A549 (cell line): ENCODE measurements at regions not wholly inside any gene's neighbourhood (a gene's known extent, or its start where the extent isn't known, plus 50 kb on each side); places are given as distances from the start of the nearest gene placed in this dataset.

Source experiments
- ATAC-seq, 2 experiments: fragments of 200-7000 bp in 1 of 2; fragments of >200 bp in 1 of 2; cut with Nextera tagmentation in 1 of 2; cut with Tn5 transposase in 1 of 2; 3 replicates each; pipeline versions ENCODE4 v1.8.0 to v1.9.1; 2018 to 2020; ENCODE audit warnings: mild to moderate bottlenecking in 1 of 2, moderate library complexity in 1 of 2
- CTCF ChIA-PET: fragments of 300-600 bp; sonication (Branson Sonifier 250); formaldehyde crosslinking; extraction: SDS; loops from one replicate; lab custom pipeline; 2021; ENCODE audit warnings: antibody characterized with exemption, inconsistent platforms; lab: Yijun Ruan, JAX
- POLR2A ChIA-PET: fragments of 350-600 bp; formaldehyde crosslinking; extraction: SDS; loops from one replicate; lab custom pipeline; 2021; ENCODE audit warnings: antibody characterized with exemption, inconsistent platforms; lab: Yijun Ruan, JAX
- DNase-seq, 2 experiments: peaks; one replicate each; pipeline versions ENCODE4 v3.0.0 to v3.0.0-alpha.2; 2011 to 2016; ENCODE audit warnings: low read depth in 1 of 2, low spot score in 1 of 2
- FAIRE-seq: peaks from 2 replicates; lab custom pipeline; 2011; peaks lifted over from hg19 to GRCh38; lab: Jason Lieb, UNC
- H3K27ac ChIP-seq, 2 experiments: fragments of >200 bp; sonication (Bioruptor Twin); formaldehyde crosslinking; 3 replicates each; pipeline ENCODE4 v1.5.1; 2016 to 2017
- H3K4me1 ChIP-seq: fragments of >200 bp; sonication (Bioruptor Twin); formaldehyde crosslinking; 3 replicates; pipeline ENCODE4 v1.6.1; 2016
- H3K4me2 ChIP-seq: fragments of >200 bp; sonication (Bioruptor Twin); formaldehyde crosslinking; 3 replicates; pipeline ENCODE4 v1.6.1; 2016
- H3K4me3 ChIP-seq: fragments of >200 bp; sonication (Bioruptor Twin); formaldehyde crosslinking; 3 replicates; pipeline ENCODE4 v1.5.1; 2016
- H3K9me3 ChIP-seq: fragments of >200 bp; sonication (Bioruptor Twin); formaldehyde crosslinking; 3 replicates; pipeline ENCODE4 v1.6.1; 2016
- ATOH8 ChIP-seq: fragments of 250-450 bp; sonication (Bioruptor Pico); IDR thresholded peaks from 2 replicates; pipeline ENCODE4 v1.5.0; 2020; ENCODE audit warnings: low read depth, mild to moderate bottlenecking, moderate library complexity
- BHLHE40 ChIP-seq: IDR thresholded peaks from 2 replicates; pipeline ENCODE4 v1.6.1; 2012; ENCODE audit warnings: low read depth, low read length, inconsistent platforms
- CBX2 ChIP-seq: fragments of 200-600 bp; sonication (generic); IDR thresholded peaks from 2 replicates; pipeline ENCODE4 v1.6.1; 2016; ENCODE audit warnings: low read depth, mild to moderate bottlenecking, borderline replicate concordance
- CBX8 ChIP-seq: fragments of 200-600 bp; sonication (generic); IDR thresholded peaks from 2 replicates; pipeline ENCODE4 v1.6.1; 2016
- CEBPB ChIP-seq, 2 experiments: fragments of >200 bp in 1 of 2; sonication (Bioruptor Twin) in 1 of 2; formaldehyde crosslinking in 1 of 2; IDR thresholded peaks; 2 replicates each; pipeline ENCODE4 v1.6.1; 2012 to 2016
- CTCF ChIP-seq: fragments of >200 bp; sonication (Bioruptor Twin); formaldehyde crosslinking; IDR thresholded peaks from 3 replicates; pipeline ENCODE4 v1.5.1; 2016
- EHMT2 ChIP-seq: fragments of 200-600 bp; sonication (generic); IDR thresholded peaks from 2 replicates; pipeline ENCODE4 v1.6.1; 2016; ENCODE audit warnings: antibody characterized with exemption, low read depth, mild to moderate bottlenecking, moderate library complexity
- ESRRA ChIP-seq: fragments of 150-350 bp; IDR thresholded peaks from 2 replicates; pipeline ENCODE4 v1.6.1; 2014; ENCODE audit warnings: mild to moderate bottlenecking, low read length, borderline replicate concordance
- FOSL2 ChIP-seq, 2 experiments: fragments of 450-650 bp in 1 of 2; fragments of >200 bp in 1 of 2; sonication (Bioruptor Twin) in 1 of 2; formaldehyde crosslinking; IDR thresholded peaks; 2 replicates each; pipeline versions ENCODE4 v1.5.0 to v1.6.1; 2016 to 2020; ENCODE audit warnings: mild to moderate bottlenecking in 1 of 2, moderate library complexity in 1 of 2
- HDAC2 ChIP-seq: fragments of 200-600 bp; sonication (generic); IDR thresholded peaks from 2 replicates; pipeline ENCODE4 v1.6.1; 2016
- HEYL ChIP-seq: fragments of 250-450 bp; sonication (Bioruptor Pico); IDR thresholded peaks from 2 replicates; pipeline ENCODE4 v1.8.0; 2021; ENCODE audit warnings: mild to moderate bottlenecking, moderate library complexity
- HOXB5 ChIP-seq: fragments of 250-450 bp; sonication (Bioruptor Pico); IDR thresholded peaks from 2 replicates; pipeline ENCODE4 v1.5.0; 2020; ENCODE audit warnings: mild to moderate bottlenecking, moderate library complexity
- KDM1A ChIP-seq: fragments of 200-600 bp; sonication (generic); IDR thresholded peaks from 2 replicates; pipeline ENCODE4 v1.6.1; 2016; ENCODE audit warnings: low read depth, mild to moderate bottlenecking
- KDM5A ChIP-seq: fragments of 200-600 bp; sonication (generic); IDR thresholded peaks from 2 replicates; pipeline ENCODE4 v1.6.1; 2016; ENCODE audit warnings: antibody characterized with exemption, mild to moderate bottlenecking
- MAFK ChIP-seq: fragments of 450-650 bp; IDR thresholded peaks from 2 replicates; pipeline ENCODE4 v1.6.1; 2014; ENCODE audit not compliant: partially characterized antibody
- MAZ ChIP-seq: fragments of 150-350 bp; IDR thresholded peaks from 2 replicates; pipeline ENCODE4 v1.6.1; 2014; ENCODE audit warnings: antibody characterized with exemption, low read depth, low read length, borderline replicate concordance
- MYC ChIP-seq: IDR thresholded peaks from 2 replicates; pipeline ENCODE4 v1.6.1; 2012; ENCODE audit warnings: mild to moderate bottlenecking, inconsistent platforms, low read length, improper control_type of control experiment, borderline replicate concordance
- NPAS2 ChIP-seq: fragments of 250-450 bp; sonication (Bioruptor Pico); IDR thresholded peaks from 2 replicates; pipeline ENCODE4 v1.8.0; 2022; ENCODE audit warnings: mild to moderate bottlenecking, moderate library complexity, borderline replicate concordance
- PHF8 ChIP-seq: fragments of 200-600 bp; sonication (generic); IDR thresholded peaks from 2 replicates; pipeline ENCODE4 v1.6.1; 2016; ENCODE audit warnings: low read depth, mild to moderate bottlenecking, antibody characterized with exemption, moderate library complexity, borderline replicate concordance
- POLR2AphosphoS2 ChIP-seq: conservative IDR thresholded peaks from 2 replicates; pipeline ENCODE4 v1.6.1; 2012; ENCODE audit warnings: low read length, improper control_type of control experiment, inconsistent platforms
- RNF2 ChIP-seq: fragments of 200-600 bp; sonication (generic); IDR thresholded peaks from 2 replicates; pipeline ENCODE4 v1.6.1; 2016; ENCODE audit warnings: low read depth, mild to moderate bottlenecking, antibody characterized with exemption, moderate library complexity, borderline replicate concordance
- SMC3 ChIP-seq: fragments of >200 bp; sonication (Bioruptor Twin); formaldehyde crosslinking; IDR thresholded peaks from 3 replicates; pipeline ENCODE4 v1.6.1; 2018; ENCODE audit warnings: inconsistent platforms
- SREBF2 ChIP-seq: fragments of 450-650 bp; IDR thresholded peaks from 2 replicates; pipeline ENCODE4 v1.6.1; 2014; ENCODE audit warnings: mild to moderate bottlenecking, moderate library complexity
- WGBS: methylation state at CpG from one replicate; pipeline ENCODE4 v1.1.6; 2017; ENCODE audit errors: missing lambda C conversion rate; 5-methylcytosine and 5-hydroxymethylcytosine counted together
- TF ChIP-seq, protein P1 (sequence below): IDR thresholded peaks from 2 replicates; pipeline ENCODE4 v1.6.1; 2012
- TF ChIP-seq, protein P2 (sequence below): fragments of 450-650 bp; IDR thresholded peaks from 2 replicates; pipeline ENCODE4 v1.6.1; 2014; ENCODE audit warnings: antibody characterized with exemption
- TF ChIP-seq, protein P3 (sequence below): fragments of >200 bp; sonication (Bioruptor Twin); formaldehyde crosslinking; IDR thresholded peaks from 3 replicates; pipeline ENCODE4 v1.6.1; 2016
- TF ChIP-seq, protein P4 (sequence below): IDR thresholded peaks from 2 replicates; pipeline ENCODE4 v1.6.1; 2012; ENCODE audit warnings: low read depth, borderline replicate concordance

GRCh38 chr3:95613993-95614392 is 1200.4 kb upstream of the EPHA6 start:
- no peak for ATAC-seq
- CTCF ChIA-PET: no interaction called here
- peak in 1 of 2 experiments; percentile 3 for DNase-seq
- TF ChIP-seq HEYL (no peak), KDM5A (no peak), SREBF2 (no peak), SMC3 (no peak), CTCF (no peak), HOXB5 (CRISPR knock-in tag) (no peak), MYC (no peak), BHLHE40 (no peak), CBX8 (no peak), EHMT2 (no peak), HDAC2 (no peak), POLR2AphosphoS2 (no peak), ESRRA (no peak), MAZ (no peak), PHF8 (no peak)
- TF ChIP-seq, protein P1, sequence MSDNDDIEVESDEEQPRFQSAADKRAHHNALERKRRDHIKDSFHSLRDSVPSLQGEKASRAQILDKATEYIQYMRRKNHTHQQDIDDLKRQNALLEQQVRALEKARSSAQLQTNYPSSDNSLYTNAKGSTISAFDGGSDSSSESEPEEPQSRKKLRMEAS: no peak
- TF ChIP-seq, protein P2, sequence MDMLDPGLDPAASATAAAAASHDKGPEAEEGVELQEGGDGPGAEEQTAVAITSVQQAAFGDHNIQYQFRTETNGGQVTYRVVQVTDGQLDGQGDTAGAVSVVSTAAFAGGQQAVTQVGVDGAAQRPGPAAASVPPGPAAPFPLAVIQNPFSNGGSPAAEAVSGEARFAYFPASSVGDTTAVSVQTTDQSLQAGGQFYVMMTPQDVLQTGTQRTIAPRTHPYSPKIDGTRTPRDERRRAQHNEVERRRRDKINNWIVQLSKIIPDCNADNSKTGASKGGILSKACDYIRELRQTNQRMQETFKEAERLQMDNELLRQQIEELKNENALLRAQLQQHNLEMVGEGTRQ: no peak
- TF ChIP-seq, all 56 proteins: peak for 0
- no peak for FAIRE-seq
- WGBS: 26% methylated on average over 1 of the region's 1 CpG
- H3K4me1 ChIP-seq: peaks cover 29% of the 10 kb centered on the region
- POLR2A ChIA-PET: no interaction called here
- peak overlapping the region in 1 of 2 experiments; percentile 33; a peak in 2 of 6 replicates for H3K27ac ChIP-seq
- H3K4me2 ChIP-seq: peak overlapping the region; percentile 57
- no peak overlapping the region for H3K4me3 ChIP-seq
- 0 out of 3 replicates have a peak, but pooled peaks cover 4% of the 10 kb centered on the region for H3K9me3 ChIP-seq

- ChIA-PET POLR2A (interaction anchor here (0.6 kb wide), 1 partner anchor 1547 kb away, joined by 3 read pairs; no protein-coding TSS in a partner anchor), CTCF (no interaction called here)
- peak overlapping the region; percentile 57 for H3K4me2 ChIP-seq
- H3K27ac ChIP-seq: peak overlapping the region; percentile 54 to 58
- TF ChIP-seq NPAS2: no peak
- no peak for TF ChIP-seq FOSL2 (IDR thresholded peaks at IDR 0.05)
- 0 out of 2 replicates have a peak, but pooled peaks have one; percentile 7 for TF ChIP-seq FOSL2 (CRISPR knock-in tag; IDR thresholded peaks at IDR 0.05)
- peaks cover 29% of the 10 kb centered on the region for H3K4me1 ChIP-seq
- FAIRE-seq (peak; percentile 56), ATAC-seq (peak; percentile 47 to 78; a peak in 3 of 6 replicates), DNase-seq (peak in 1 of 2 experiments; percentile 67)
- WGBS: 44% methylated on average over 4 of the region's 4 CpGs
- H3K4me3 ChIP-seq: no peak overlapping the region
- H3K9me3 ChIP-seq: no peaks in the 10 kb centered on the region
These were observed 1198.6 kb upstream of the EPHA6 start for GRCh38 chr3:95615592-95616310.

DNA sequence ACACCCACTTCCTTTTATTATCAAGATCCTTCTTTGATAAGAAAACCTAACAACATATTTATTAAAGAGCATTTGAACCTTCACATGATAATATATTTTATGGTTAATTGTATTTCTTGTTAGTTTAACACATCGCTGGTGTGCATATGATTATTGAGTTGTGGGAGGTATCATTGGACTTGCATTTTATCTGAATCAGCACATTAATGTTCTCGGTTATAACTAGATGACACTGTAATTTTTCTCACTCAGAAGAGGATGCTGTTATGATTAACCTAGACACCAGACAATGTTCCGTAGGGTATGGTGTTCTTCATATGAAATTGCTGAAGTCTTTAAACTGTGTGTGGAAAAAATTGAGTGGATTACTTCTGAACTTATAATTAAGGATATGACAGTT is 1188.3 kb upstream of the EPHA6 start:
- ATAC-seq (no peak), DNase-seq (no peak), FAIRE-seq (no peak)
- H3K4me1 ChIP-seq: no peaks in the 10 kb centered on the region
- no peak overlapping the region for H3K27ac ChIP-seq
- H3K4me3 ChIP-seq: no peak overlapping the region
- TF ChIP-seq CEBPB (IDR thresholded peaks at IDR 0.05) (no peak), MAFK (peak; percentile 63), KDM1A (no peak), CBX2 (no peak), ATOH8 (CRISPR knock-in tag) (no peak), RNF2 (no peak)
- TF ChIP-seq, protein P3, sequence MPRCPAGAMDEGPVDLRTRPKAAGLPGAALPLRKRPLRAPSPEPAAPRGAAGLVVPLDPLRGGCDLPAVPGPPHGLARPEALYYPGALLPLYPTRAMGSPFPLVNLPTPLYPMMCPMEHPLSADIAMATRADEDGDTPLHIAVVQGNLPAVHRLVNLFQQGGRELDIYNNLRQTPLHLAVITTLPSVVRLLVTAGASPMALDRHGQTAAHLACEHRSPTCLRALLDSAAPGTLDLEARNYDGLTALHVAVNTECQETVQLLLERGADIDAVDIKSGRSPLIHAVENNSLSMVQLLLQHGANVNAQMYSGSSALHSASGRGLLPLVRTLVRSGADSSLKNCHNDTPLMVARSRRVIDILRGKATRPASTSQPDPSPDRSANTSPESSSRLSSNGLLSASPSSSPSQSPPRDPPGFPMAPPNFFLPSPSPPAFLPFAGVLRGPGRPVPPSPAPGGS: no peak
- TF ChIP-seq, protein P4, sequence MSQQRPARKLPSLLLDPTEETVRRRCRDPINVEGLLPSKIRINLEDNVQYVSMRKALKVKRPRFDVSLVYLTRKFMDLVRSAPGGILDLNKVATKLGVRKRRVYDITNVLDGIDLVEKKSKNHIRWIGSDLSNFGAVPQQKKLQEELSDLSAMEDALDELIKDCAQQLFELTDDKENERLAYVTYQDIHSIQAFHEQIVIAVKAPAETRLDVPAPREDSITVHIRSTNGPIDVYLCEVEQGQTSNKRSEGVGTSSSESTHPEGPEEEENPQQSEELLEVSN: no peak
- no peak overlapping the region for H3K4me2 ChIP-seq
- CTCF ChIA-PET: no interaction called here
- H3K9me3 ChIP-seq: no peaks in the 10 kb centered on the region
- POLR2A ChIA-PET: no interaction called here
- 75% methylated on average over 3 of the region's 3 CpGs for WGBS
